ENCODE measurements at regions not wholly inside any gene's neighbourhood (a gene's known extent, or its start where the extent isn't known, plus 50 kb on each side); places are given as distances from the start of the nearest gene placed in this dataset.

DNA sequence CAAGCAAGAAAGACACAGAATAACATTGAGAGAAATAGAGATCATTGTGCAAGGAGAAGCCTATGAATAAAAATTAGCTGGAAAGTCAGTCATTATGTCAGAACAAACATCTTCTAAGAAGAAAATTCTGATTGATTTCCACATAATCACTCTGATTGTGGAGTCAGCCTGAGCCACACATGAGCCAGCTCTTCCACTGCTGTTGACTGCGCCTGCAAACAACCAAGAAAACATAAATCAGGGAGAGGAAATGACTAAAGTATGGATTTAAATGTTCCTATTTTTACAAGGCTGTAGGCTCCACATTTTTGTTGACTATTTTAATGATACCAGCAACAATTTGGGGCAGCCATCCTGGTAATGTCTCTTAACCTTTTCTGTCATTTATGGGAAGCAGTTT, 962.3 kb downstream of the EFNB2 start (continued):
- TF ChIP-seq, protein P1, sequence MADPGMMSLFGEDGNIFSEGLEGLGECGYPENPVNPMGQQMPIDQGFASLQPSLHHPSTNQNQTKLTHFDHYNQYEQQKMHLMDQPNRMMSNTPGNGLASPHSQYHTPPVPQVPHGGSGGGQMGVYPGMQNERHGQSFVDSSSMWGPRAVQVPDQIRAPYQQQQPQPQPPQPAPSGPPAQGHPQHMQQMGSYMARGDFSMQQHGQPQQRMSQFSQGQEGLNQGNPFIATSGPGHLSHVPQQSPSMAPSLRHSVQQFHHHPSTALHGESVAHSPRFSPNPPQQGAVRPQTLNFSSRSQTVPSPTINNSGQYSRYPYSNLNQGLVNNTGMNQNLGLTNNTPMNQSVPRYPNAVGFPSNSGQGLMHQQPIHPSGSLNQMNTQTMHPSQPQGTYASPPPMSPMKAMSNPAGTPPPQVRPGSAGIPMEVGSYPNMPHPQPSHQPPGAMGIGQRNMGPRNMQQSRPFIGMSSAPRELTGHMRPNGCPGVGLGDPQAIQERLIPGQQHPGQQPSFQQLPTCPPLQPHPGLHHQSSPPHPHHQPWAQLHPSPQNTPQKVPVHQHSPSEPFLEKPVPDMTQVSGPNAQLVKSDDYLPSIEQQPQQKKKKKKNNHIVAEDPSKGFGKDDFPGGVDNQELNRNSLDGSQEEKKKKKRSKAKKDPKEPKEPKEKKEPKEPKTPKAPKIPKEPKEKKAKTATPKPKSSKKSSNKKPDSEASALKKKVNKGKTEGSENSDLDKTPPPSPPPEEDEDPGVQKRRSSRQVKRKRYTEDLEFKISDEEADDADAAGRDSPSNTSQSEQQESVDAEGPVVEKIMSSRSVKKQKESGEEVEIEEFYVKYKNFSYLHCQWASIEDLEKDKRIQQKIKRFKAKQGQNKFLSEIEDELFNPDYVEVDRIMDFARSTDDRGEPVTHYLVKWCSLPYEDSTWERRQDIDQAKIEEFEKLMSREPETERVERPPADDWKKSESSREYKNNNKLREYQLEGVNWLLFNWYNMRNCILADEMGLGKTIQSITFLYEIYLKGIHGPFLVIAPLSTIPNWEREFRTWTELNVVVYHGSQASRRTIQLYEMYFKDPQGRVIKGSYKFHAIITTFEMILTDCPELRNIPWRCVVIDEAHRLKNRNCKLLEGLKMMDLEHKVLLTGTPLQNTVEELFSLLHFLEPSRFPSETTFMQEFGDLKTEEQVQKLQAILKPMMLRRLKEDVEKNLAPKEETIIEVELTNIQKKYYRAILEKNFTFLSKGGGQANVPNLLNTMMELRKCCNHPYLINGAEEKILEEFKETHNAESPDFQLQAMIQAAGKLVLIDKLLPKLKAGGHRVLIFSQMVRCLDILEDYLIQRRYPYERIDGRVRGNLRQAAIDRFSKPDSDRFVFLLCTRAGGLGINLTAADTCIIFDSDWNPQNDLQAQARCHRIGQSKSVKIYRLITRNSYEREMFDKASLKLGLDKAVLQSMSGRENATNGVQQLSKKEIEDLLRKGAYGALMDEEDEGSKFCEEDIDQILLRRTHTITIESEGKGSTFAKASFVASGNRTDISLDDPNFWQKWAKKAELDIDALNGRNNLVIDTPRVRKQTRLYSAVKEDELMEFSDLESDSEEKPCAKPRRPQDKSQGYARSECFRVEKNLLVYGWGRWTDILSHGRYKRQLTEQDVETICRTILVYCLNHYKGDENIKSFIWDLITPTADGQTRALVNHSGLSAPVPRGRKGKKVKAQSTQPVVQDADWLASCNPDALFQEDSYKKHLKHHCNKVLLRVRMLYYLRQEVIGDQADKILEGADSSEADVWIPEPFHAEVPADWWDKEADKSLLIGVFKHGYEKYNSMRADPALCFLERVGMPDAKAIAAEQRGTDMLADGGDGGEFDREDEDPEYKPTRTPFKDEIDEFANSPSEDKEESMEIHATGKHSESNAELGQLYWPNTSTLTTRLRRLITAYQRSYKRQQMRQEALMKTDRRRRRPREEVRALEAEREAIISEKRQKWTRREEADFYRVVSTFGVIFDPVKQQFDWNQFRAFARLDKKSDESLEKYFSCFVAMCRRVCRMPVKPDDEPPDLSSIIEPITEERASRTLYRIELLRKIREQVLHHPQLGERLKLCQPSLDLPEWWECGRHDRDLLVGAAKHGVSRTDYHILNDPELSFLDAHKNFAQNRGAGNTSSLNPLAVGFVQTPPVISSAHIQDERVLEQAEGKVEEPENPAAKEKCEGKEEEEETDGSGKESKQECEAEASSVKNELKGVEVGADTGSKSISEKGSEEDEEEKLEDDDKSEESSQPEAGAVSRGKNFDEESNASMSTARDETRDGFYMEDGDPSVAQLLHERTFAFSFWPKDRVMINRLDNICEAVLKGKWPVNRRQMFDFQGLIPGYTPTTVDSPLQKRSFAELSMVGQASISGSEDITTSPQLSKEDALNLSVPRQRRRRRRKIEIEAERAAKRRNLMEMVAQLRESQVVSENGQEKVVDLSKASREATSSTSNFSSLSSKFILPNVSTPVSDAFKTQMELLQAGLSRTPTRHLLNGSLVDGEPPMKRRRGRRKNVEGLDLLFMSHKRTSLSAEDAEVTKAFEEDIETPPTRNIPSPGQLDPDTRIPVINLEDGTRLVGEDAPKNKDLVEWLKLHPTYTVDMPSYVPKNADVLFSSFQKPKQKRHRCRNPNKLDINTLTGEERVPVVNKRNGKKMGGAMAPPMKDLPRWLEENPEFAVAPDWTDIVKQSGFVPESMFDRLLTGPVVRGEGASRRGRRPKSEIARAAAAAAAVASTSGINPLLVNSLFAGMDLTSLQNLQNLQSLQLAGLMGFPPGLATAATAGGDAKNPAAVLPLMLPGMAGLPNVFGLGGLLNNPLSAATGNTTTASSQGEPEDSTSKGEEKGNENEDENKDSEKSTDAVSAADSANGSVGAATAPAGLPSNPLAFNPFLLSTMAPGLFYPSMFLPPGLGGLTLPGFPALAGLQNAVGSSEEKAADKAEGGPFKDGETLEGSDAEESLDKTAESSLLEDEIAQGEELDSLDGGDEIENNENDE (IDR thresholded peaks at IDR 0.05; ENCODE audit: insufficient replicate concordance, low read length), result no peak
- TF ChIP-seq FOSL1 (IDR thresholded peaks at IDR 0.05; ENCODE audit: insufficient read depth, low read depth, low read length) (no peak), YY1 (IDR thresholded peaks at IDR 0.05; ENCODE audit: low read depth, low read length) (no peak), SP2 (IDR thresholded peaks at IDR 0.05; ENCODE audit: low read length) (no peak), TEAD4 (IDR thresholded peaks at IDR 0.05; ENCODE audit: low read depth, low read length) (no peak), SIX5 (IDR thresholded peaks at IDR 0.05; ENCODE audit: low read depth, low read length) (no peak), EGR1 (IDR thresholded peaks at IDR 0.05; ENCODE audit: borderline replicate concordance, low read depth, low read length) (no peak), RFX5 (IDR thresholded peaks at IDR 0.05; ENCODE audit: borderline replicate concordance, low read depth, low read length) (no peak), KDM5A (IDR thresholded peaks at IDR 0.05; ENCODE audit: low read length) (no peak), HDAC2 (IDR thresholded peaks at IDR 0.05; ENCODE audit: borderline replicate concordance in 1 of 2, low read depth in 2 of 2, low read length in 2 of 2) (no peak)
- TF ChIP-seq, protein P2, sequence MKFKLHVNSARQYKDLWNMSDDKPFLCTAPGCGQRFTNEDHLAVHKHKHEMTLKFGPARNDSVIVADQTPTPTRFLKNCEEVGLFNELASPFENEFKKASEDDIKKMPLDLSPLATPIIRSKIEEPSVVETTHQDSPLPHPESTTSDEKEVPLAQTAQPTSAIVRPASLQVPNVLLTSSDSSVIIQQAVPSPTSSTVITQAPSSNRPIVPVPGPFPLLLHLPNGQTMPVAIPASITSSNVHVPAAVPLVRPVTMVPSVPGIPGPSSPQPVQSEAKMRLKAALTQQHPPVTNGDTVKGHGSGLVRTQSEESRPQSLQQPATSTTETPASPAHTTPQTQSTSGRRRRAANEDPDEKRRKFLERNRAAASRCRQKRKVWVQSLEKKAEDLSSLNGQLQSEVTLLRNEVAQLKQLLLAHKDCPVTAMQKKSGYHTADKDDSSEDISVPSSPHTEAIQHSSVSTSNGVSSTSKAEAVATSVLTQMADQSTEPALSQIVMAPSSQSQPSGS (IDR thresholded peaks at IDR 0.05; ENCODE audit: low read length), result no peak
